Frontal cortex (tissue), 3 donors: ENCODE measurements at regions not wholly inside any gene's neighbourhood (a gene's known extent, or its start where the extent isn't known, plus 50 kb on each side); places are given as distances from the start of the nearest gene placed in this dataset.
"Not testable (repeated sequence)": the region's sequence is repeated elsewhere in the genome, so short reads cannot be mapped to it uniquely, and the experiment has no call there.

Experiments used
- DNase-seq, 2 donors: peaks; one replicate each; pipeline ENCODE4 v3.0.0; 2012; ENCODE audit warnings: low spot score in 2 of 2
- FAIRE-seq: peaks from 2 replicates; lab custom pipeline; 2012; peaks lifted over from hg19 to GRCh38; lab: Jason Lieb, UNC
- donor health status: control.
- donor health status: control.
- donor health status: control.

DNA sequence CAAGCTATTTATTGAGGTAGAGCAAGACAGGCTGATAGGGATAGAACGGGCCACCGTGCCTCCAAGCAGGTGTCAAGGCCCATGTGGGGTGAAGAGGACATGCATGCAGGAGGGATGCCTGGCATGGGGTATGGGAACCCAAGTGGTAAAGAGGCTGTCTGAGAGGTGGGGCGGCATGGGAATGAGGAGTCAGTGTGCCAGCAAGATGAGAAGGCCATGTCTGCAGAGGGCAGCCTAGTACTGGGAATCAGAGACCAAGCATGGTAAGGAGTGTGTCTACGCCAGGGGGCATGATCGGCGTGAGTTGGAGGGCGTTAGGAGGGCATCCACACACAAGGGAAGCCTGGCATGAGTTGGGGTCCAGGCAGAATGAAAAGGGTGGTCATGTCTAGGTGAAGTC, 303.7 kb upstream of the PLD5 start:
- FAIRE-seq (no peak), DNase-seq (peak in 1 of 2 donors; percentile 12)

DNA sequence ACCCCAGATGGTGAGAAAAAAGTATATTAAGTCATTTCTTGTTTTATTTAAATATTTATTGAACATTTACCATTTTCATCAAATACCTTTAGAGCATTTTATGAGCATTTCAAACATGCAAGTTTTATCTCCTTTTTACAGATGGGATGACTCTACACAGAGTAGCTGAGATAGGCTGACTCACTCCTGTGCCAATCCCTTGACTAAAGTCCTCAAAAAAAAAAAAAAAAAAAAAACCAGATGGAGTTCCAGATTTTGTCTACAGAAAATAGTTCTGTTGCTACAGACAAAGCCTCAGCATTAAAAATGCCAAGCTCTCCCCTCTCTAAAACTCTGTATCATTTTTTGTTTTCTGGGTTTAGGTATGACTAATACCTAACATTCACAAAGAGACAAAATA, 303.0 kb upstream of the PLD5 start:
- FAIRE-seq, result no peak
- no peak for DNase-seq

GRCh38 chr1:242826701-242827336, 302.3 kb upstream of the PLD5 start:
- DNase-seq, result no peak
- no peak for FAIRE-seq

- FAIRE-seq (no peak), DNase-seq (no peak)
Measured at GRCh38 chr1:242824435-242824834, 299.9 kb upstream of the PLD5 start.

GRCh38 chr1:242813490-242814091, 289.1 kb upstream of the PLD5 start:
- DNase-seq (no peak), FAIRE-seq (no peak)

DNA sequence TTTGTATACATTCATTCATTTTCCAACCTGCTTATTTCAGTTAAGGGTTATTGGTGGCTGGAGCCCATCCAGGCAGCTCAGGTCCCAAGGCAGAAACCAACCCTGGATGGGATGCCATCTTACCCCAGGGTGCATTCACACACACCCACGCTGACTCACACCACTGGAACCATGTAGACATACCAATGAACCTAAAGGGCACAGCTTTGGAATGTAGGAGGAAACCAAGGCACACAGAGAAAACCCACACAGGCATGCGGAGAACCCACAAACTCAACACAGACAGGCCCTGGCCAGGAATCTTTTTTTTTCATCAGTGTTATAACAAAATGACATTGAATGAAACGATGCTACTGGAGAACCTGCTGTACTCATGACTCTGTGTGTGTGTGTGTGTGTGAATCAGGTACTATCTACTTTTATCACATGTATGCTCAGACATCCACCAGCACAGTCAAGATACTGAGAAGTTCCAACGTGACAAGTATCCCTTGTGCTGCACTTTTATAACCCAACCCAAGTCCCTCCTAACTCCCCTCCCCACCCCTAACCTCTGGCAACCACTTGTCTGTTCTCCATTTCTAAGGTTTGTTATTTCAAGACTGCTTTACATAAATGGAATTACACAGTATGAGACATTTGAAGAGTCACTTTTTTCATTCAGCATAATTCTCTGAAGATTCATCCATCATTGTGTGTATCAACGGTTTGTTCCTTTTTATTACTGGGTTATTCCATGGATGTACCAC, 286.8 kb upstream of the PLD5 start:
- FAIRE-seq (no peak), DNase-seq (no peak)

DNA sequence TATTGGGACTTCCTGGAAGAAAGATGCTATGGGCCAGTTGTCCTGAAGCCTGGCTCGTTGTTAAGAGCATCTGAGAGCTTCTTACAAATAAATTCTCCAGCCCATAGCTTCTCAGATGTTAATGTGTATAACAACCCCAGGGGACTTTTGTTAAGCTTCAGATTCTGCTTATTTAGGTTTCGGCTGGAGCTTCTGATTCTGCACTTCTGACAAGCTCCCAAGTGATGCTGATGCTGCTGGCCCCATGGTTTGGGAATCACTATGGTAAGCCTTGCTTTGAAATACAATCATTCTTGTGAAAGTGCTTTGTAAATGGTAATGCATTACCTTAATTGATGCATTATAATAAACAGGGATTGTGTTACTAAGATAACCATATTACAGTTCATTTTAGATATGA, 281.8 kb upstream of the PLD5 start:
- no peak for DNase-seq
- no peak for FAIRE-seq

DNA sequence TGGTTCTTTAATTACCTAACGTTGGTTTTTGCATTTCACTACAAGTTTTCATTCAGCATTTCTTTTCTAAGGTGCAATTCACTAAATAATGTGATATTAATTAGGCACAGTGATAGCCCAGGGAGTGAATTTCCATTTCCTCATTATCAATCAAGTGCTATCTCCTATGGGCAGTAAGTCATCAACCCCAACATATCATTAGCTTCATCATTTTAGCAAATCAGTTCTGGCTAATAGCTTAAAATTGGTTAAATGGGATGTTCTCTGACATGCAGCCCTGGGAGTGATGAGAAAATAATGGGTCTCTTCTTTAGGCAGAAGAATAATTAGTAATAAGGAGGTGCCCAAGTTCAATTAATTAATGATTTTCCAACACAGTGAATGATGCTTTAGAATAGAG, 280.9 kb upstream of the PLD5 start:
- DNase-seq, FAIRE-seq: not testable (repeated sequence)

GRCh38 chr1:242802973-242803372, 278.5 kb upstream of the PLD5 start:
- DNase-seq, result no peak
- FAIRE-seq, result no peak

DNA sequence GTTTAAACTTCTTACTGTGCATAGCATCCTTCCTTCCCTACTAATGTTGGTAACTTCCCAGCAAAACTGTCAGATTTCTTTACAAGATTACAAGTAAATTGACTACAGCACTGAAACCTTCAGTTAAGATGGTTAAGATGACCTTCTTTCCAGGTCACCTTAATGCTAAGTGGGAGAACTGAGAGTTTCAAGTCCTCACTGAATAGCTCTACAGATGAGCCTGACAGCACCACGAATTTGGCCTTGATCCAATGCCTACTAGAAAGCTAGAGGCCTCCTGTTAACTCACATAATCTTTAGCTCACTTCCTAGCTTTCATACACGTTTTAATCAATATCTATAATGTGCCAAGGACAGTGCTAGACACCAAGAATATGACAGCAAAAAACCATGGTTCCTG, 276.0 kb upstream of the PLD5 start:
- no peak for FAIRE-seq
- no peak for DNase-seq

- DNase-seq (no peak), FAIRE-seq (no peak)
Measured at GRCh38 chr1:242797856-242798255, 273.4 kb upstream of the PLD5 start.

DNA sequence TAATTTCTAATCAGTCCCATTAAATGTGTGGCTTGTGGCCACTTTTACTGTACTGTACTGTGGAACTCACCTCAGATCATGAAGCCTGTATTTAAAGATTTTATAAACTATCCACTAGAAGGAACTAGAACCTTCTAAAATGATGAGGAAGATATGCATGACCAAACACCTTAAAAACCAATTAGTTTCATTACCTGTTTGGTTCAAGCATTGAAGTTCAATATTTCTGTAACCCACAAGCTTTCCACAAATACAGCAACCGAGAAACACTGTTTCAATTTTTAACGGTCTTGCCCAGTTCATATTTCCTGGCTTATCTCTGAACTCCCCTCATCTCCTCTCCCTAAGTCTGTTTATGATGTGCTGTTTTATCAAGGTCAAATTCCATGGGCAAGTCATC, 264.3 kb upstream of the PLD5 start:
- no peak for DNase-seq
- FAIRE-seq, result no peak

- DNase-seq (no peak), FAIRE-seq (no peak)
Measured at GRCh38 chr1:242787968-242788367, 263.5 kb upstream of the PLD5 start.

DNA sequence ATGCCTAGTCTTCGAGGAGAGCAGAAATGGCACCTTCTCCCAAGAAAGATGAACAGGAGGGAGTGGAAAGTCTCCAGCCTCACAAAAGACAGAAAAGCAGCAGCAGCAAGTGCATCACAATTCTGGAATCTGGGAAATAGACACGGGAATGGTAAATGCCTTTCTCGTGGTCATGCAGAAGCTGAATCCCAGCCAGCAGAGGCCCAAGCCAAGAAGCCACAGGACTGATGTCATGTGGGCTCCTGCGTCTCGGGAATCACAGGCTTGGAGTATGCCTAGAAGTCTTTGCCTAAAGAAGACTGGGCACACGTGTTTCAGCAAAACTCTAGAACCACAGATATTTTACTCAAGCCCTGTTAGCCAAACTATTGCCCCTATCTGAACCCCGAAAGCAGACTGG, 260.3 kb upstream of the PLD5 start:
- DNase-seq (no peak), FAIRE-seq (no peak)

DNA sequence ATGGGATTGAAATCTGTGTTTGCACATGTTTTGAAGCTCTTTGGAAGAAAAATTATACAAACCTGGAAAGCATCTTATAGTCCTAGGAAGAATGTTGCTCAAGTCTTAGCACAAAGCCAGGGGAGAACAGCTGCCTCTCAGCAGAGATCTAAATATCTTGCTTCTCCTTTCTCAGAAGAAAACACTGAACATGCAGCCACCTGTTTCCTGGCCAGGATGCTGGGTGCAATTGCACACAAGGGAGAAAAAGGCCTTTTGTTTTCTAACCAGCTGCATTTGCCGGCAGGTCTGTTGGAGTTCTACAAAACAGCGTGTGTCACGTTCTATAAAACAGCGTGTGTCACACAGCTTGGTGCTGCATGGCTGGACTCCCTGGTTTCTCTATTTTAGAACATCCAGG, 259.6 kb upstream of the PLD5 start:
- DNase-seq (no peak), FAIRE-seq (no peak)

- FAIRE-seq (no peak), DNase-seq (no peak)
Measured at GRCh38 chr1:242774256-242774655, 249.8 kb upstream of the PLD5 start.

DNA sequence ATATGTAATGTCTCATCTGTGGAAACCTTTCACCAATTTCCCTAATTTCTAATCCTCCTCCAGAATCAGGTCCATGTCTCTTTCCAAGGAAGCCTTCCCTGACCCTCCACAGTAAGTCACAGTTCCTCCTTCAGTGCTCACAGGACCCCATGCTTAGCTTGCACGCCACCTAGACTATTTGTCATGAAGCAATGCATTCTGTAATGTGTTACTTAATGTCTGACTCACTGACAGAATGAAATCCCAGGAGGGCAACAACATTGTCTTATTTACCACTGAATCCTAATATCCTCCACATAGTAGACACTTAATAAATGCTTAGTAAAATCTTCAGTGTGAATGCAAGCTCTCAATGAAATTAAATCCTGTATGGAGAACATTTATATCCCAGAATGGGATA, 245.9 kb upstream of the PLD5 start:
- DNase-seq (no peak), FAIRE-seq (no peak)

DNA sequence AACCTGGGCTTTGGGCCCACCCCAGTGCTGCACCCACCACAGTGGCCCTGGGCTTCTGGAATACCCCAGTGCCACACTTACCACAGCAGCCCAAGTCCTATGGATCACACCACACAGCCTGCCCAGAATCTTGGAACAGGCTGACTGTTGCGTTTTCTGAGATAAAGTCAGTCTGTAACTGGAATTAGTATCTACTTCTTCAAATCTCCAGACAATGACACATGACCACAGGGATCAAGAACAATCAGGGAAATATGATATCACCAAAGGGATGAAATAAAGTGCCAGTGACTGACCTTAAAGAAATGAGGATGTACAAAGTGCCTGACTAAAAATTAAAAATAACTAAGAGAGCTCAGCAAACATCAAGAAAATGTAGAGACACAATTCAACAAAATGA, 239.7 kb upstream of the PLD5 start:
- DNase-seq, result no peak
- no peak for FAIRE-seq

- DNase-seq (no peak), FAIRE-seq (no peak)
Measured at GRCh38 chr1:242761556-242761955, 237.1 kb upstream of the PLD5 start.

- no peak for DNase-seq
- FAIRE-seq, result no peak
Measured at GRCh38 chr1:242754926-242755325, 230.4 kb upstream of the PLD5 start.

- DNase-seq, result no peak
- no peak for FAIRE-seq
Measured at GRCh38 chr1:242754125-242754524, 229.6 kb upstream of the PLD5 start.

DNA sequence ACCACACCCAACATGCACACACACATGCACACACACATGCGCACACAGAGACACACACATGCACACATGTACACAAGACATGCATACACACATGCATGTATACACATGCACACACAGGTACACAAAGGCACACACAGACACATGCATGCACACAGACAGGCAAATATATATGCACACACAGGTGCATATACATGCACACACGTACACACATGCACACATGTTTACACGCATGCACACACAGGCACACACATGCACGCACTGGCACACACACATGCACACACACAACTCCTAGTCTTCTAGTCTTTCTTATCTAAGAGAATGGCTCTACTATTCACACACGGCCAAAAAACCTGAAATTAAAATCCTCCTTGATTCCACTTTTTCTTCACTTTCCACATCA, 222.7 kb upstream of the PLD5 start:
- FAIRE-seq, result no peak

More for the DNA sequence above, 222.7 kb upstream of the PLD5 start:
- no peak for DNase-seq
